GM18870 (cell line): ENCODE measurements at regions not wholly inside any gene's neighbourhood (a gene's known extent, or its start where the extent isn't known, plus 50 kb on each side); places are given as distances from the start of the nearest gene placed in this dataset.
"Not testable (repeated sequence)": the region's sequence is repeated elsewhere in the genome, so short reads cannot be mapped to it uniquely, and the experiment has no call there.

ENCODE experiments used
- ATAC-seq: cut with Tn5 transposase; IDR thresholded peaks from one replicate; pipeline ENCODE4 v1.9.1; 2021; ENCODE audit warnings: moderate library complexity; ENCODE audit not compliant: unreplicated experiment

DNA sequence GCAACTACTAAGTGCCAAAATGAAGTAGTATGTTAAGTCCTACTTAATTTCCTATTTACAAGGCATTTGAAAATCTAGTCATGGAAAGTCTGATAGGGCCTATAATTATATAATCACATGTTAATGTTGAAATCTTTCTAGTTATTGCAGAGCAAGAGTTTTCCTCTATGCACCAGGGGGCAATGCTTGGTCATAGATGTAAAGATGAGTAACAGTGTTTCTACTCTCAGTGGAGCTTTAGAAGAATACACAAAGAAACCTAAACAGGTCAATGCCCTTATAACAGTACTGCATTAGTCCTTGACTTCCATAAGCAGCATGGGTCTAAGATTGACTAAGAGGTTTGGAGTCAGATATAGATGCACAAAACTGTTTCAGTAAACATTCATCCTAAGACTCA lies 218.7 kb downstream of the KCTD12 start:
- no peak for ATAC-seq

DNA sequence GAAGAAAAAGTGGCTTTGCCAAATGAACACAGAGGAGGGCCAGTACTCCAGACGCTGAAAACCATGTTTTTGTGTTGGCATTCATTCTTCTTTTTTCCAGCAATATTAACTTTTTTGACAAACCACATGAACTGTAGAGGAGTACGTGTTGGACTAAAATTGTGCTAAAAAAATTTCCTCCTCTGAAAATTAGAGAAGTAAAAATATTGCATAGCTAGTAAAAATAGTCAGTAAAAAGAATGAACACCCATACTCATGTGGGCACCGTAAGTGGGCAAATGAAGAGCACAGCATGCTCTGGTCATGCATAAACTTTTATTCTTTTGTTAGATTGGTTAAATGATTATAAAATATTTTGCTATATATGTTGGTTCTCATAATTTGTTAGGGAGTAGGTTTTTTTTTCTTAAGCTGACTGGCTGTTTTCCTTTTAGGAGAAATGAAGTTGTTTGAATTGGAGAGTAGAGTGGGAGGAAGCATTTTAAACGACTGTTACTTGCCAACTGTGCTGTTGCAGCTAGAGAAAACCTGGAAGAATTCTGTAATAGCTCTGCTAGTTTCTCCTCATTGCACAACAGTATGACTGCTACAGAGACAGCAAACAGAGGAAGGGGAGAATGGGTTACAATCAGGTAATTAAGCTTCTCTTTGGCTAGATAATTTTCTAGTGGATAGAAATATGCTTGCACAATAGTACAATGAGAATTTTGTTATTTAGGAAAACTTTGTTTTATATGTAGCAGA lies 222.4 kb downstream of the KCTD12 start:
- no peak for ATAC-seq

DNA sequence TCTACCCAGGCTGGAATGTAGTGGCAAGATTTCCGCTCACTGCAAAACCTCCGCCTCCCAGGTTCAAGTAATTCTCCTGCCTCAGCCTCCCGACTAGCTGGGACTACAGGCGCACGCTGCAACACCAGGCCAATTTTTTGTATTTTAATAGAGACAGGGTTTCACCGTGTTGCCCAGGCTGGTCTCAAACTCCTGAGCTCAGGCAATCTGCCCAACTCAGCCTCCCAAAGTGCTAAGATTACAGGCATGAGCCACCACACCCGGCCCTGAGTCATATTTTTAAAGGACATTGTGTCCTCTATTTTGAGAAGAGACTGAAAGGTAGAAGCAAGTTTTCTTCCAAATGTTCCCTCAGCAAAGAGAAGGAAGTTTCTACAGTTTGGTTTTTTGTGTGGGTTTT lies 227.1 kb downstream of the KCTD12 start:
- ATAC-seq = not testable (repeated sequence)

DNA sequence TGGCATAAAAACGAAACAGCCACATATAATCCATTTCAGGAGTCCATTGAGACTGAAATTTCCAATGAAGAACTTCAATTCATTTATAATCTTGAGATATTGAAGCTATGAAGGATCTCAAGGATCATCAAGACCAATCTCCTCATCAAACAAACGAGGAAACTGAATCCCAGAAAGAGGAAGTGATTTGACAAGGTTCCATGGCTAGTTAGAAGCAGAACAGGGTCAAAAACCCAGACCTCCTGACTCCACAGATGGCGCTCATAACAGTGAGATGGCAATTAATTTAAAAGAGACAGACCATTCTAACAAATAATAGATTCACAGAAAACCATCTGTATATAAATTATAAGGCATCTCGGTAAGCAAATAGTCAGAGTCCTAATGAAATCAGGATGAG lies 229.7 kb downstream of the KCTD12 start:
- ATAC-seq = no peak

DNA sequence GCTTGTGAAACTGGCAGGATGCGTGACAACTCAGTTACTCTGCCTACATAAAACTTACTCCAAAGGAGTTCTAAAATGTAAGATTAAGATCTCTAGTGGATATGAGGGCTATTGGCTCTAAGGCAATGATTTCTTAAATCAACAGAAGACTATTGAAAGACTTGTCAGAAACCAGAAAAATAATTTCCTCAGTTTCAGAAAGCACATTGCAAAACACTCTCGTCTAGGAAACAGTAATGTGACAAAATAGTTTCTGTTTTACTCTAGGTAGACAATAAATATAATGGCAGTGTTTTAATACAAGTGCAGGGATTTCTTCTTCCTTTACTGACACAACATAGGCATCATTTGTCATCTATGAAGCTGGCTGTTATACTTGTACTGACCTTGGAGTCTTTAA lies 230.1 kb downstream of the KCTD12 start:
- peak; percentile 50 for ATAC-seq

DNA sequence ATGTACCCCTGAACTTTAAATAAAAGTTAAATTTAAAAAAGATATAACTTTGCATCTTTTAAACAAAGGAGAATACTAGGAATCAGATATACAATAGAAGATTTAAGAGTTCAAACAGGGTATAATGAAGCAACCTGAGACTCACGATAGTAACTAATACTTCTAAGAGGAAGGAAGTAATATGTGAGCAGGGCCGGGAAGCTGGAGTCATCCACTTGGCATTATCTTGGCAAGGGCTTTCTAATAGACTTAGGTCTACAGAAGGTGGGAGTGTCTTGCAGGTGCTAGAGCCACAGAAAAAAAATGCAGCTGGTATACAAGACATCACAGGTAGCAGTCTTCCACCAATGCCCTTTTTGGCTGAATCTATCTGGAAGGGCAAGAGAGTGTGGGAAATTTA lies 231.9 kb downstream of the KCTD12 start:
- ATAC-seq = no peak

DNA sequence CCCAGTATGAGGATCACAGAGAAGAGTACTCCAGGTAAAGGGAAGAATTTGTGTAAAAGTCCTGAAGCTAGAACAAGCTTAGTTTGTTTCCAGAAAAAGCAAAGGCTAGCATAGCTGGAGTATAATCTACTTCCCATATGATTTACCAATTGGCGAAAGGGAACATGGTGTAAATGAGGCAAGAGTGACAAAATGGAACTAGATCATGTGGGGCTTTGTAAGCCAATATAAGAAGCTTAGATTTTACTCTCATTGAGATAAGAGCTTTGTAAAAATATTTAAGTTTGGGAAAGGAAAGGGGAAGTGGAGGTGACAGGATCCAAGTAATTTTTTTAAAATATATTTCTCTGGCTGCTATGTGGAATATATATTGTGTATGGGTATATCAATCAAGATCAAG lies 234.9 kb downstream of the KCTD12 start:
- no peak for ATAC-seq

DNA sequence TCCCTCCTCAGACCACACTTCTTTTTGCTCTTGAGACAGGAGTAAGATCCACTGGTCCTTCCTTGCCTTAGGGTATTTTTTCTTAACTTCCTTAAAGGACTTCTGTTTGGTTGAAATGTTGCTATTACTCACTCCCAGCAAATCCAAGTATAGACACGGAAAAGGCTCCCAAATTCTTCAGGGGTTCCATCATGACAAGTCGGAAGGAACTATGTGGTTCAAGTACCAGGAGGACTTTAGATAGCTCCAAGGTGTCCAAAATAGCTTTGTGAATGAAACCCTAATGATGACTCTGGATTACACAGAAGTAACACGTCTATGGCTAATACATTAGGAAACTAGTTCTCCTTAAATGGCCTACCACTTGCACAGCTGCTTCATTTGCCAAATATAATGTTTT lies 238.7 kb downstream of the KCTD12 start:
- no peak for ATAC-seq

DNA sequence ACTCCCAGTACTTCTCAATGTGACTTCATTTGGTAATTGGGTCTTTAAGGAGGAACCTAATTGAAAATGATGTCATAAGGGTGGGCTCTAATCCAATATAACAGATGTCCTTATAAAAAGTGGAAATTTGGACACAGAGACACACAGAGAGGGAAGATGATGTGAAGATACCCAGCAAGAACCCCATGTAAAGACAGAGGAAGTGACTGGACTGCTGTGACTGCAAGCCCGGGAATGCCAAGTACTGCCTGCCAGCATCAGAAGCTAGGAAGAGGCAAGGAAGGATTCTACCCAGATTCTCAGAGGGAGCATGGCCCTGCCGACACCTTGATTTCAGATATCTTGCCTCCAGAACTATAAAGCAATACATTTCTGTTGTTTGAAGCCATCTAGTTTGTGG lies 239.3 kb downstream of the KCTD12 start:
- ATAC-seq = no peak

DNA sequence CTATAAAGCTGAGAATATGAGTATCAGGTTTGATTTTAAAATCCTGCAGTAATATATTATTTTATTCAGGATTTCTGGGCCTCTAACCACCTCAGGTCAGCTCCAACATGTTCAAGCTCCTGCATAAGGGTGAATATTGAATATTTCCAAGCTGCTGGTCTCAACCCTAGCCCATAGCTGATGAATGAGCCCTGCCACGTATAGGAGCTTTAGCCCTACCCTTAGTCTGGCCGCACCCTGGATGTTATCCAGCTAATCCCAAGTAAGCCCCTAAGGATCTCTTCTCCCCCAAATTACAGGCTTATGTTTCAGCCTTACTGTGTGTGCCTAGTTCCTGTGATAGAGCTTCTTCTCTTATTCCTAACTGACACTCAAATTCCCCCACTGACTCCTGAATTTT lies 240.6 kb downstream of the KCTD12 start:
- no peak for ATAC-seq

DNA sequence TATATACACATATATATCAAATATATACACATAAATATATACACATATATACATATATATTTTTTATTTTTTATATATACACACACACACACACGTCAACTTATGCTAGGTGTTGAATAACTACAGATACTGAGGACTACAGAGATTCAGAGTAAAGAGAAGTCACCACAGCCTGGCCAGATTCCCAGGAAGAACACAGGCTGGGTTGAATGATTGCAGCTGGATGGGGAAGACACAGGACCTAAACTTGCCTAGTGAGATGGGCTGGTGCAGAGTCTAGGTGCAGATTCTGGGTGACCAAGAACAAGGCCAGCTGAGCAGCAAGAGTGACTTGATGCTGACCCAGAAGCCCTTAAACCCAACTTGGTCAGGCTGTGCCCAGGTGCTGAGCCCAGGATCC lies 241.3 kb downstream of the KCTD12 start:
- ATAC-seq = no peak

DNA sequence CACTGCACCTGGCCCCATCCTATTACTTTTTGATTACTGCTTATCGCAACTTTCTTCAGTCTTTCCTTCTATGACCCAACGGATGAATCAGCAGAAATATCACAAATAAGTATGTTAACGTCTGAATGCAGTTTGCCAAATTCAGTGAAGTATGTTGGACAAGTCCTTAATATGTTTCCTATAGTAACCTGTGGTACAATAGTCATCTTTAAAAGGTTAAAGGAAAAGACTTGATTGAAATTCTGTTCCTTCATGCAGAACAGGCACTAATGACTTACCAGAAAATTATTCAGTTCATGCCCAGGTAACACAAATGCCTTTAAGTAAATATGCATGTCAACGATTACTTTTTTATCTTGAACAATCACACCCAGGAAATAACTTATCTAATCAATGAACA lies 242.6 kb downstream of the KCTD12 start:
- ATAC-seq = no peak

DNA sequence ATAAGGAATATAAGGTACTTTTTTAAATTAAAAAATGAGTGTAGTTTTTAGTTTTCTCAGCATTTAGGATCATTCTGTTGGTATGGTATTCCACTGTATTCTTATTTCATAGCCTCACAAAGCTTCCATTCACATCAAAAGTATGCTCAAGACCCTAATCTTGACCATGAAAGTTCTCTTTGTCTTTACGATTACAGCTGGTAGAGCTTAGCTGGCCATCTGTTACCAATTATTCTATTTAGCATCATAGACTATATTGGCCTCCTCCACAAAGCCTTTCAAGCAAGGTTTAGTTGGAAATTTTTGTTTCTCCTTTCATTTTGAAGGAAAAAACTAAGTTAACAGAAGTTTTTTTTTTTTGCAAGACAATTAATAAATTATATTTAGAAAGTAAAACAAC lies 245.1 kb downstream of the KCTD12 start:
- ATAC-seq = no peak

DNA sequence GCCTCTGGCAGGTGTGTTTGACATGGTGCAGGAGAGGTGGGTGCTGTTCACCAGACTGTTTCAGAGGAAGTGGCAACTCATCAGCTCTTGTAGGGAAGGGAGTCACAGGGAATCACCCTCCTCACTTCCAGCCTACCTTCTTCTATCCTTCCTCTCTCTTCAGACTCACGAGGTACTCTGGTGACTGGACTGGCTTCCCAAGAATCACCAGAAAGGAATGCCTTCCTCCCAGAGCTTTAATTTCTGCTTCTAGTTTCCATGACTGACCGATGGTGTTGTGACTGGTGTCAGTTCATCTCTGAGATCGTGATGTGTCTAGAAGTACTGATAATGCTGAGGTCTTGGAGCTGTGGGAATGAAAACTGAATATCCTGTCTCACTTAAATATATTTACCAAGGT lies 247.3 kb downstream of the KCTD12 start:
- no peak for ATAC-seq

DNA sequence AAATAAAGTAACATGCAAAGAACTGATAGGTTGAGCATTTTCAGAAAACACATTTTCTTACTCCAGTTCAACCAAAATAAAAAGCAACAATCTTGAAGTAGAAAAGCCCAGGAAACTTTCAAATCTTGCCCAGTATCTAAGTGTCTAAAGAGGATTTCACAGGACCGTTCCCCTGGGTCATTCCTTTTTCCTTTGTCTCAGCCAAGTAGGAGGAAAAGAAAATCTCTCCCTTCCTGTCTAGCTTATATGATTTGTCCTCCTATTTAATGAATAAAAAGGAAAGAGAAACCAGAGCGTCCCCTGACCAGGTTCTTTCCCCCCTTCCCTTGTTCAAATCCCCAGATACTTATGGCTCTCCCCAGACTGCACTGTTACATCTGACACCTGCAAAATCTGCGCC lies 248.0 kb downstream of the KCTD12 start:
- no peak for ATAC-seq

DNA sequence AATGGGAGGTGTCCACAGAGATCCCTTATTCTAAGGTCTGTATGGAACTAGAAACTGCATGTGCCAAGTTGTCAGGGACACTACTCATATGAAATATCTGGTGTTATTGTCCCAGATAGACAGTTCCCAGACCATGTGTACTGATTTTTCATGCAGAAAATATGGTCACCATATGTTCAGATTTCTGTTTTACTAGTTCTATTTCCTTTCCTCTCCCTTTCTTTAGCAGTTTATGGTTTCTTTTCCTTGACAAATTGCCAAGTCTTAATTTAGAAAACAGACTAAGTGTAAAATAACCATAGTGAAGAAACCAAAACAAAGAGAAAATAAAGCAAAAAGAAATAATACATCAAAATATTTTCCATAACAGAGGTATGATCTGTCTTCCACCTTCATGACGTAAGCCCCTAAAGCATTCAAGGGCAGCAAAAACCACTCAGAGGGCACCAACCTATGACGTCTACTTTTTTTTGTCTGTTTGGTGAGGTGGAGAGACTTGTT lies 248.5 kb downstream of the KCTD12 start:
- ATAC-seq = no peak

DNA sequence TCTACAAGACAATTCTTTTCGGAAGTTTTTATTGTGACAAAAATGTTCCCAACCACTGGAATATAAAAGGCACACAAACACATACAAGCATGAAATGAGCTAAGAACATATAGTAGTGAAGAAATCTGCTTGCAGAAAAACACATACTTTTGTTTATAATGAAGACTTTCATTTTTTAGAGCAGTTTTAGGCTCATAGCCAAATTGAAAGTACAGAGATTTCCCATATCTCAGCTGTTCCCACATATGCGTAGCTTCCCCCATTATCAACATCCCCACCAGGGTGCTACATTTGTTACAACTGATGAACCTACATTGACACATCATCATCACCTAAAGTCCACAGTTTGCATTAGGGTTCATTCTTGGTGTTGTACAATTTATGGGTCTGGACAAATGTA lies 249.4 kb downstream of the KCTD12 start:
- ATAC-seq = no peak

DNA sequence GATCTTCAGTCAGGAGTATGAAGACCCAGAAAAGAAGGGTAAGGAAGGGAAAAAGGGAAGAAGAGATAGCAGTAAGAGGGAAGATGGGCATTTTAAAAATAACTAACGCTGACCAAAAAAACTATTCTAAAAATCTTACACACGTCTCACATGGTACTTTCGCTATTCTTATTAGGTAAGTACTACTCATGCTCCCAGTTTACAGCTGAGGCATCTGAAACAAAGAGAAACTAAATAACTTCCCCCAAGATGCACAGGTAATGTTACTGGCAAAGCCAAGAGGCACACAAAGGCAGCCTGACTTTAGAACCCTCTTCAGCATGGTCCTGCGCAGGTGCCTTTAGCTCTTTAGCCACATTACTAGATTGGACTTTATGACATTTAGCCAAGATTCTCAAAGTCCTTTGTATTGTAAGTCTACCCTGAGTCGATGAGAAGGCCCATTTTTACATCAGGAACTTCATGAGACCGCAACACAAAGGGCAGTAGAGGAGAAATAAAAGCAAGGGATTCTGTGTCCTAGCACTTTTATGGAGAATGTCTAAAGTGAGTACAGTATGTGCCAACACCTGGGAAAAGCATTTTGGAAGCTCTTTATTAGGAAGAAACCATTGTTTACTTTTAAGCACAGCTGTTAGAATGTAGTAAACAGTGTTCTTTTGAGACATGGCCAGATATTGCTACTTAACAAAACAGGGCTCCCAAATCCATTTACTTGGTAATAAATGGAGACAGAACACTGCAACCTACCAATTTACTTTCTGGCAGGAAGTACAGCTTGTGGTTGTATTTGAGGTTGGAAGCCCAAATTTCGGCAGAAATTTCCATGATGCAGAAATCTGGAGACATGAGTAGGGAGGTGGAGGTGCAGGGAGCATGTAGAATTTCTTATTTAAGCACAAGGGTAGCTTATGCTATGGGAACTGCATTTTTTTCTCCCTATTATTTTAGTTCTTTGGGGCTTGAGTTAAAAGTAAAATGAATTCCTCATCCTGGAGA lies 250.7 kb downstream of the KCTD12 start:
- ATAC-seq = no peak

DNA sequence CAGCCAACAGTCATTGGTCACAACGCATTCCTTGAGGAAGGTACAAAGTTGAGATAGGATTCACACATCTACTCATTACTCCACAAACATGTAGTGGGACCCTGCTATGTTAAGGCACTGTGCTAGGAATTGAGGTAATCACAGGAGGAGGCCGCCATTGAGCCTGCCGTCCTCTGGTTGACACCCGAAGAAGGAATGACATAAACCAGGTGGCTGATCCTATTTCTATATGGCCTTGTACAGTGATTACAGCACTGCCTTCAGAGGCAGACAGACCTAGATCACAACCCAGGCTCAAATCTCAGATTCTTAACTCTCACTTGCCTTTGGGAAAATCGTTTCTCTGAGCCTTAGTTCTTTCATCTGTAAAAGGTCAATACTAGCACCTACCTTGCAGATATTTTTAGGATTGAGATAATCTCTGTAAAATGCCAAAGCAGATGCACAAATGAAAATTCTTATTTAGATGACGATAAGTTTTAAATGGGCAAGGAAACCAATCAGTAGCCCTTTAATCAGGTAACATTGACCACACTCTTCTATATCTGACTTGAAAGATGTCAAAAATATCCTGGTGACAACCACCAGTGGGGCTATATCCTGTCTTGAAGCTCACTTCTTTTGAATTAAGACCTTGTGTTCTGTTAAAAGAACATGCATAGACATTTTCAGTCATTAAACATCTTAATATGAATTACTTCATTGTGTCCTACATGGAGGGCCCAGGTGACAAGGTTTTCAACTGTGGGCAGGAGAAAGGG lies 251.6 kb downstream of the KCTD12 start:
- ATAC-seq = no peak

DNA sequence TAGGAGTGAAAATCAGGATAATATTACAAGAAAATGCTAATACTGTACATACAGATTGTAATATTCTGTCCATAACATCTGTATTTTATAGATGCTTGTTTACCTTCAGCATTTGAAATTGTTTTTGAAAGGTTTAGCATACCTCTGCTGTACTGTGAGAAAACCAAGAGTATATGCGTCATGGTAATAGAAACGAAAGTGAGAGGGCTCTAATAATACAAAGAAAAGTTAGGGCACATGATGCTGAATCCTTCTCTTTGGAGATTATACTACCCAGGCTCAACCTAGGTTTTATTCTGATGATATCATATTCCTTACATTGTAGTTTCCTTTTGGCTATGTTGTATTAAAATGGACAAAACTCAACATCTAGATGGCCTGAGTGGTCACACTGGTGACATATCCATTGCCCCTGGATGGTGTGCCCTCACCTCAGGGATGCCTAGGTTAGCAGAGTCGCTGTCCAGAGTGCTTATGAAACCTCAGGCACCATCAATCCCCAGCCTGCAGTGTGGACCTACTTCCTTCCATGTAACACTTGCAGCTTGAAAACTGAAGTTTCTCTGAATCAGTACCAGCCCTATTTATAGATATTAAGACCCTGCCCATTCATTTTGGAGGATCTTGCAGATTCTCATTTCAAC lies 253.7 kb downstream of the KCTD12 start:
- no peak for ATAC-seq
